NT2/D1 (cell line): ENCODE measurements at regions not wholly inside any gene's neighbourhood (a gene's known extent, or its start where the extent isn't known, plus 50 kb on each side); places are given as distances from the start of the nearest gene placed in this dataset.

Experiments used
- SUZ12 ChIP-seq: IDR thresholded peaks from 2 replicates; pipeline ENCODE4 v1.6.1; 2011; ENCODE audit not compliant: insufficient read length, insufficient read depth; ENCODE audit errors: extremely low read depth
- YY1 ChIP-seq: IDR thresholded peaks from 2 replicates; pipeline ENCODE4 v1.6.1; 2011; ENCODE audit not compliant: insufficient read length, insufficient read depth

GRCh38 chr22:46087336-46087690 is 63.0 kb upstream of the PPARA start:
- TF ChIP-seq YY1 (no peak), SUZ12 (no peak)
